GM19023 (cell line): ENCODE measurements at regions not wholly inside any gene's neighbourhood (a gene's known extent, or its start where the extent isn't known, plus 50 kb on each side); places are given as distances from the start of the nearest gene placed in this dataset.
"Not testable (repeated sequence)": the region's sequence is repeated elsewhere in the genome, so short reads cannot be mapped to it uniquely, and the experiment has no call there.

ENCODE experiments used
- ATAC-seq: cut with Tn5 transposase; IDR thresholded peaks from one replicate; pipeline ENCODE4 v1.9.1; 2021; ENCODE audit warnings: mild to moderate bottlenecking, moderate library complexity; ENCODE audit not compliant: unreplicated experiment

GRCh38 chr6:134619789-134620188, 301.9 kb upstream of the SGK1 start:
- ATAC-seq = no peak

- ATAC-seq = no peak
These were observed 301.2 kb upstream of the SGK1 start for GRCh38 chr6:134619077-134619476.

- ATAC-seq = no peak
These were observed 296.9 kb upstream of the SGK1 start for GRCh38 chr6:134614606-134615485.

GRCh38 chr6:134612128-134612527, 294.2 kb upstream of the SGK1 start:
- ATAC-seq = not testable (repeated sequence)

- ATAC-seq = no peak
These were observed 292.5 kb upstream of the SGK1 start for GRCh38 chr6:134610411-134610810.

GRCh38 chr6:134609716-134610261, 291.9 kb upstream of the SGK1 start:
- no peak for ATAC-seq

- ATAC-seq = no peak
These were observed 289.5 kb upstream of the SGK1 start for GRCh38 chr6:134607411-134607810.

GRCh38 chr6:134605034-134605433, 287.1 kb upstream of the SGK1 start:
- no peak for ATAC-seq

GRCh38 chr6:134604014-134604676, 286.2 kb upstream of the SGK1 start:
- ATAC-seq = no peak

- no peak for ATAC-seq
These were observed 285.6 kb upstream of the SGK1 start for GRCh38 chr6:134603561-134603960.

- ATAC-seq = no peak
These were observed 284.2 kb upstream of the SGK1 start for GRCh38 chr6:134602123-134602522.

GRCh38 chr6:134600671-134601070, 282.8 kb upstream of the SGK1 start:
- no peak for ATAC-seq

GRCh38 chr6:134599079-134599478, 281.2 kb upstream of the SGK1 start:
- no peak for ATAC-seq

- no peak for ATAC-seq
These were observed 278.3 kb upstream of the SGK1 start for GRCh38 chr6:134596191-134596590.

GRCh38 chr6:134594881-134595280, 277.0 kb upstream of the SGK1 start:
- ATAC-seq = no peak

- no peak for ATAC-seq
These were observed 276.0 kb upstream of the SGK1 start for GRCh38 chr6:134593887-134594286.

- ATAC-seq = no peak
These were observed 275.5 kb upstream of the SGK1 start for GRCh38 chr6:134593442-134593841.

GRCh38 chr6:134593024-134593423, 275.1 kb upstream of the SGK1 start:
- no peak for ATAC-seq

GRCh38 chr6:134590449-134590848, 272.5 kb upstream of the SGK1 start:
- no peak for ATAC-seq

GRCh38 chr6:134590004-134590403, 272.1 kb upstream of the SGK1 start:
- ATAC-seq = no peak

GRCh38 chr6:134589512-134589911, 271.6 kb upstream of the SGK1 start:
- ATAC-seq = no peak

GRCh38 chr6:134588267-134588666, 270.4 kb upstream of the SGK1 start:
- ATAC-seq = no peak
